Activated CD8-positive, alpha-beta memory T cell treated with anti-CD3 and anti-CD28 coated beads, Interleukin-2, amount 50 U/mL, for 1 hour (primary cell): ENCODE measurements at regions not wholly inside any gene's neighbourhood (a gene's known extent, or its start where the extent isn't known, plus 50 kb on each side); places are given as distances from the start of the nearest gene placed in this dataset.
"Not testable (repeated sequence)": the region's sequence is repeated elsewhere in the genome, so short reads cannot be mapped to it uniquely, and the experiment has no call there.

Source experiments
- DNase-seq: peaks from one replicate; pipeline ENCODE4 v3.0.0-alpha.2; 2020; ENCODE audit errors: extremely low read depth

DNA sequence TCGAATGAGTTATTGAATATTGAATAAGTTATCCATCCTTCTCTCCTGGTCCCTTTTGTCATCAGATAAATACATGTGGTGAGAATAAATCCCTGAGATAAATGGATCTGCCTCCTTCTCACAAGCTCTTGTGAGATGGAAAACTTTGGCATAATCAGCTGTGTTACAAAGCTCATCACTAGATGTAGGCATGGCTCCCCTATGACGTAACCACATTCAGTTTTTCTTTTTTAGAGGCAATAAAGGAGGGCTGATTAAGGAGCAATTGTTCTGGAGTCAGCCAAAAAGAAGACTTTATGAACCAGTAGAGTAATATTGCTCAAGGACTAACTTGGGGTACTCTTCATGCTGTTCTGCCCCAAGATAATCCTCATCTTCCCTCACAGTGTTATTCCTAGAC lies 90.5 kb upstream of the GATB start:
- no peak for DNase-seq

DNA sequence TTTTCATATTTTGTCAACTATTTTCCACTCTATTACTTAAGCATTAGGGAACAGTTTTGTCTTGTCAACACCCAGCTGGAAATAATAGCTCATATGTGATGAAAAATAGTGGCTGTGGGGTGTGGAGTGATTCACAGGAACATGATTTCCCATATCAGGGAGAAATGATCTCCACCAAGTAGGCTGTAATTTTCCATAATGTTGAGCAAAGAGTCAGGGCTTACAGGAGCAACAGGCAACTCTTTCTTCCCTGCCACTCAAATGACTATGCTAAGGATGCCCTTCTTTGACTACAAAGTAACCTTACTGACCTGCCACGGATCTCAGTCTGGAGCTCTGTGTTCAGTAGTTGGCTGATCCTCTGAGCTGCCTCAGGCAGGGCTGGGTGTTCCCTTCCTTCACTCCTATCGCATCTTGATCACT lies 90.0 kb upstream of the GATB start:
- no peak for DNase-seq

DNA sequence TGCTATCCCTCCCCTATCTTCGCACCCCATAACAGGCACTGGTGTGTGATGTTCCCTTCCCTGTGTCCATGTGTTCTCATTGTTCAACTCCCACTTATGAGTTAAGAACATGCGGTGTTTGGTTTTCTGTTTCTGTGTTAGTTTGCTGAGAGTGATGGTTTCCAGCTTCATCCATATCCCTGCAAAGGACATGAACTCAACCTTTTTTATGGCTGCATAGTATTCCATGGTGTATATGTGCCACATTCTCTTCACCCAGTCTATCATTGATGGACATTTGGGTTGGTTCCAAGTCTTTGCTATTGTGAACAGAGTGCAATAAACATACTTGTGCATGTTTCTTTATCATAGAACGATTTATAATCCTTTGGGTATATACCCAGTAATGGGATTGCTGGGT lies 84.7 kb upstream of the GATB start:
- DNase-seq, result not testable (repeated sequence)

GRCh38 chr4:151842430-151843079 lies 81.7 kb upstream of the GATB start:
- no peak for DNase-seq

DNA sequence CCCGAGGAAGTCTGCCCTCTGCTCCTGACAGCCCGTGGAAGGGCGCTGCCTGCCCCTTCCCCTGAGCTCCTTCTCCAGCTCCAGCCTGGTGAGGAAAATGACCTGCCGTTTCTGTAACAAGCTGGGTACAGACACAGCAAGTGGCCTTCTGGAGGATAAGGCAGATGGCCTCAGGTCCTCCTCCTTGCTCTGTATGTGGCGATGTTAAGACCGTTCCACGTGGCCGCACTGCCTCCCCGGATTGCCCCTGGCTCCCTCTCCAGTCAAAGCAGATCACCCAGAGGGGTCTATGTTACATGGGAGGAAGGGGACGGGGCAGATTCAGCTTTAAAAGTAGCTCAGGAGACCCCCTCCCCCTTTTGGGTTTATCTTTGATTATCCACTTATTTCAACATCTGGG lies 80.3 kb upstream of the GATB start:
- no peak for DNase-seq

- no peak for DNase-seq
Measured at GRCh38 chr4:151835467-151835866, 74.7 kb upstream of the GATB start.

DNA sequence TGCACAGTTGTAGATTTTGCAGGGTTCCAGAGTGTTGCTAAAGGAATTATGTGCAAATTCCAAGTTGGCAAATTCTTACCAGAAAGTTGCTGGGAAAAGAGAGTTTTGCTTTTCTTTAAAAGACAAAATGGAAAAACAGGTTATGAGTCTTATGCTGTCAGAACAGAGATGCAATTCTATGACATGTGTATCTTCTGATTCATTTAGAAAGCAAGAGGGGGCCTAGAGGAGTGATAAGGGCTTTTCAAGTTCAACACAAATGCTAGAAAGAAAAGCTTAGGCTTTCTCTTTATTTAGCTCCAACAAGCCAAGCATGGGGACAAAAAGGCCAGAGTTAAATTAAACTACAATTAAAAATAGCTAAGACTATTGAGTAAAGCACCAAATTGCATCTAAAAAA lies 72.4 kb upstream of the GATB start:
- no peak for DNase-seq

- no peak for DNase-seq
Measured at GRCh38 chr4:151831526-151831925, 70.7 kb upstream of the GATB start.

- DNase-seq, result no peak
Measured at GRCh38 chr4:151830168-151830567, 69.4 kb upstream of the GATB start.

DNA sequence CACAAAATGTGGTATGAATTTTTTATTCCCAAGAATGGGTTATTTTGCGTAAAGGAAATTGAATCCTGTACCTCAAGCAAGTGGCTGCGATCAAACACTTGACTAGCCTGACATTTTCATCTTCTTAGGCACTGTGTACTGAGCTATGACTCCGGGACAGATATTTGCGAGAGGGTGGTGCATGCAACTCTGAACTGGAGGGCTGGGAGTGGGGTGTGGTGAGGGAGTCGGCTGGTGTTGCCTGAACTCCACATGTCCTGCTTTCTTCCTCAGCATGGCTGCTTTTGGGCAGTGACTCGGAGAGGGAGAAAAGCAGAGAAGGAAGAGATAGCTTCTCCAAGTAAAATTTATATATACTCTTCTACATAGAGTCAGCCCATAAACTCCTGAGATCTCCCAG lies 68.5 kb upstream of the GATB start:
- DNase-seq, result no peak

DNA sequence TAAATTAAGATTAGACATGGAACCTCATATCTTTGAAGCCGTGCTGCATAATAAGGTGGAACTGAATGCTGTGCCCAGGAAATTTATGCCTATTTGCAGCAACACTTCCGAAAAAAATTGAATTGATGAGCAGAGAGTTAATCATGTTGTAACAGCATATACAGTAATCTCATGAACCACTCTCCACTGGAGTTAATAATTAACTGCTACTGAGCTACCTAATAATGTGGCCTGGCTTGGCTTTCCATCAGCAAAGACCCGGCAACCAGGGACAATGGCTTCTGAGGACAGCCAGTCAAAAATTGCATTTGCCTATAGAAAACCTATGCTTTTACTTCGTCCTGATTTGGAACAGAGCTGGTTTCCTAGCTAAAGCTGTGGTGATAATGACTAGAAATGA lies 63.8 kb upstream of the GATB start:
- DNase-seq, result no peak

DNA sequence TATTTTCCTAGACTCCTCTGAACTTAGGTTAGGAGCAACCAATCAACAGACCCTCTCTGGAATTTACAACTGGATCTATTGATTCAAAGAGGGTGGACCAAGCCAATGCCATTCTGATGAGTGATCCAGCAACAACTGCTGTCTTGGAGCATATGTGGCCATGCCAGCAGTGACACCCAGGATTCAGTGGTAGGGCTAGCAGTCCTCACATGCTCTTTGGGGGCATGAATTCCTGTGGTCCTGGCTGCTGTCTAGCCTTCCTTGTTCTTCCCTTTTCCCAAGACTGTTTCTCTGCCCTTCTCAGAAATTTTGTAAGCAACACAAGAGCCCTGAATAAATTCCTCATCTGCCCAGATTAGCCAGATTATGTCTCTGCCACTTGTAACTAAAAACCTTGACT lies 61.5 kb upstream of the GATB start:
- no peak for DNase-seq

- DNase-seq, result no peak
Measured at GRCh38 chr4:151820004-151820403, 59.2 kb upstream of the GATB start.

GRCh38 chr4:151811403-151811802 lies 50.6 kb upstream of the GATB start:
- DNase-seq, result no peak
